Thoracic aorta (tissue), 2 donors: ENCODE measurements at regions not wholly inside any gene's neighbourhood (a gene's known extent, or its start where the extent isn't known, plus 50 kb on each side); places are given as distances from the start of the nearest gene placed in this dataset.
A peak's percentile ranks its signal among the peaks of the same experiment; 100 is the strongest.

ENCODE experiments used
- ATAC-seq: fragments of 150-250 bp; one replicate; pipeline ENCODE4 v1.8.0; 2017; ENCODE audit warnings: low read depth; ENCODE audit not compliant: insufficient number of reproducible peaks, low FRiP score
- DNase-seq: peaks from one replicate; pipeline ENCODE4 v3.0.0-alpha.2; 2020; ENCODE audit warnings: low spot score
- H3K27ac ChIP-seq, 2 donors: fragments of 200-600 bp; sonication (generic); 1 replicate in 1 of 2; 2 replicates in 1 of 2; pipeline ENCODE4 v1.5.1; 2016; ENCODE audit warnings: mild to moderate bottlenecking in 2 of 2, moderate library complexity in 2 of 2
- H3K27me3 ChIP-seq: fragments of 200-600 bp; sonication (generic); replicated peaks from 2 replicates; pipeline ENCODE4 v1.6.0; 2016; ENCODE audit warnings: mild to moderate bottlenecking; ENCODE audit not compliant: insufficient read depth
- H3K36me3 ChIP-seq: fragments of 200-600 bp; sonication (generic); one replicate; pipeline ENCODE4 v1.5.1; 2016
- H3K4me1 ChIP-seq, 2 donors: fragments of 200-600 bp; sonication (generic); 1 replicate in 1 of 2; 2 replicates in 1 of 2; pipeline versions ENCODE4 v1.5.1 to v1.6.0; 2016; ENCODE audit warnings: low read depth in 2 of 2, mild to moderate bottlenecking in 1 of 2; ENCODE audit not compliant: control insufficient read depth in 1 of 2
- H3K4me3 ChIP-seq: fragments of 200-600 bp; sonication (generic); 2 replicates; pipeline ENCODE4 v1.5.1; 2016; ENCODE audit warnings: mild to moderate bottlenecking
- H3K9me3 ChIP-seq: fragments of 200-600 bp; sonication (generic); 2 replicates; pipeline ENCODE4 v1.5.1; 2016
- CTCF ChIP-seq: fragments of 200-600 bp; sonication (generic); IDR thresholded peaks from one replicate; pipeline ENCODE4 v1.5.1; 2019; ENCODE audit warnings: antibody characterized with exemption

- Histone ChIP-seq H3K27me3 (no peaks in the 10 kb centered on the region), H3K36me3 (no peaks in the 10 kb centered on the region), H3K4me1 (peaks cover 0 to 5% of the 10 kb centered on the region in 2 donors), H3K9me3 (no peaks in the 10 kb centered on the region), H3K4me3 (no peak overlapping the region), H3K27ac (no peak overlapping the region)
- ATAC-seq (no peak), DNase-seq (no peak)
- TF ChIP-seq CTCF, result no peak
These were observed 1421.2 kb upstream of the RAG2 start for GRCh38 chr11:38019072-38019775.

GRCh38 chr11:38014405-38014804, 1416.4 kb upstream of the RAG2 start:
- no peaks in the 10 kb centered on the region for H3K27me3 ChIP-seq
- TF ChIP-seq CTCF, result no peak
- ATAC-seq (peak; percentile 50), DNase-seq (no peak)
- H3K4me1 ChIP-seq, result peaks cover 0 to 5% of the 10 kb centered on the region in 2 donors
- H3K9me3 ChIP-seq, result no peaks in the 10 kb centered on the region
- no peak overlapping the region for H3K27ac ChIP-seq
- H3K4me3 ChIP-seq, result no peak overlapping the region
- no peaks in the 10 kb centered on the region for H3K36me3 ChIP-seq

GRCh38 chr11:38013157-38013556, 1415.1 kb upstream of the RAG2 start:
- H3K27ac ChIP-seq, result no peak overlapping the region
- ATAC-seq, result no peak
- no peak for TF ChIP-seq CTCF
- peaks cover 0 to 5% of the 10 kb centered on the region in 2 donors for H3K4me1 ChIP-seq
- DNase-seq, result no peak
- H3K9me3 ChIP-seq, result no peaks in the 10 kb centered on the region
- no peaks in the 10 kb centered on the region for H3K27me3 ChIP-seq
- no peak overlapping the region for H3K4me3 ChIP-seq
- no peaks in the 10 kb centered on the region for H3K36me3 ChIP-seq

- no peak overlapping the region for H3K4me3 ChIP-seq
- H3K9me3 ChIP-seq, result no peaks in the 10 kb centered on the region
- H3K36me3 ChIP-seq, result no peaks in the 10 kb centered on the region
- H3K27me3 ChIP-seq, result no peaks in the 10 kb centered on the region
- no peak for ATAC-seq
- no peak for TF ChIP-seq CTCF
- peaks cover 0 to 5% of the 10 kb centered on the region in 2 donors for H3K4me1 ChIP-seq
- DNase-seq, result no peak
- no peak overlapping the region for H3K27ac ChIP-seq
These were observed 1413.5 kb upstream of the RAG2 start for GRCh38 chr11:38011496-38011895.

- DNase-seq (no peak), ATAC-seq (no peak)
- no peaks in the 10 kb centered on the region for H3K9me3 ChIP-seq
- H3K36me3 ChIP-seq, result no peaks in the 10 kb centered on the region
- H3K27me3 ChIP-seq, result no peaks in the 10 kb centered on the region
- peaks cover 0 to 4% of the 10 kb centered on the region in 2 donors for H3K4me1 ChIP-seq
- no peak for TF ChIP-seq CTCF
- no peak overlapping the region for H3K27ac ChIP-seq
- H3K4me3 ChIP-seq, result no peak overlapping the region
These were observed 1411.9 kb upstream of the RAG2 start for GRCh38 chr11:38009932-38010331.
